Erythroblast (primary cell): ENCODE measurements at regions not wholly inside any gene's neighbourhood (a gene's known extent, or its start where the extent isn't known, plus 50 kb on each side); places are given as distances from the start of the nearest gene placed in this dataset.
"Not testable (repeated sequence)": the region's sequence is repeated elsewhere in the genome, so short reads cannot be mapped to it uniquely, and the experiment has no call there.

ENCODE experiments used
- GATA1 ChIP-seq: IDR thresholded peaks from 2 replicates; pipeline ENCODE4 v1.6.1; 2011; ENCODE audit warnings: low read depth, mild to moderate bottlenecking, control low read depth, low read length, moderate library complexity
- POLR2A ChIP-seq: IDR thresholded peaks from 2 replicates; pipeline ENCODE4 v1.6.1; 2011; ENCODE audit warnings: mild to moderate bottlenecking, low read length

DNA sequence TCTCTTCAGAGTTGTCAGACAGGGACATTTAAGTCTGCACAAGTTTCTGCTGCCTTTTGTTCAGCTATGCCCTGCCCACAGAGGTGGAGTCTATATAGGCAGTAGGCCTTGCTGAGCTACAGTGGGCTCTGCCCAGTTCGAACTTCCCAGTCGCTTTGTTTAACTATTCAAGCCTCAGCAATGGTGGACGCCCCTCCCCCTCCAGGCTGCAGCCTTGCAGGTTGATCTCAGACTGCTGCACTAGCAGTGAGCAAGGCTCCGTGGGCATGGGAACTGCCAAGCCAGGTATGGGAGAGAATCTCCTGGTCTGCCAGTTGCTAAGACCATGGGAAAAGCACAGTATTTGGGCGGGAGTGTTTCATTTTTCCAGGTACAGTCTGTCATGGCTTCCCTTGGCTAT is 115.6 kb upstream of the TMLHE start:
- not testable (repeated sequence) for TF ChIP-seq POLR2A, GATA1
